ENCODE measurements at regions not wholly inside any gene's neighbourhood (a gene's known extent, or its start where the extent isn't known, plus 50 kb on each side); places are given as distances from the start of the nearest gene placed in this dataset.

- 63 to 74% (median 70%) methylated on average over 4 of the region's 4 CpGs for WGBS, 4 donors
- Histone ChIP-seq H3K4me1 (no peaks in the 10 kb centered on the region), H3K36me3 (no peaks in the 10 kb centered on the region), H3K27ac (no peak overlapping the region), H3K27me3 (no peaks in the 10 kb centered on the region), H3K4me3 (no peak overlapping the region), H3K9me3 (no peaks in the 10 kb centered on the region)
- DNase-seq (no peak), ATAC-seq (no peak)
- TF ChIP-seq CTCF (IDR thresholded peaks at IDR 0.05): no peak
- no peak for TF ChIP-seq POLR2A (IDR thresholded peaks at IDR 0.05)
- intact Hi-C loops (cut with DNase I): no loop called here
Measured at GRCh38 chr7:48992816-48993215, 68.5 kb downstream of the CDC14C start.

GRCh38 chr7:49001610-49002033 is 77.3 kb downstream of the CDC14C start:
- TF ChIP-seq CTCF (IDR thresholded peaks at IDR 0.05): peak; percentile 32 to 62 (median 46)
- TF ChIP-seq POLR2A (IDR thresholded peaks at IDR 0.05): no peak
- no peak overlapping the region for H3K4me3 ChIP-seq
- intact Hi-C loops (cut with DNase I): loop anchor here in 2 of 10 donors (5.0 to 10.0 kb wide), 3 partner anchors 791 to 853 kb away; no protein-coding TSS in a partner anchor
- H3K4me1 ChIP-seq: no peaks in the 10 kb centered on the region
- 0 to 5% (median 2%) methylated on average over 1 of the region's 1 CpG for WGBS, 4 donors
- H3K27me3 ChIP-seq: no peaks in the 10 kb centered on the region
- H3K36me3 ChIP-seq: no peaks in the 10 kb centered on the region
- H3K9me3 ChIP-seq: peaks cover 0 to 16% (median 0%) of the 10 kb centered on the region in 12 donors
- peak; percentile 32 to 77 (median 68) for ATAC-seq
- H3K27ac ChIP-seq: no peak overlapping the region
- peak in 3 of 5 donors; percentile 9 to 20 (median 18) for DNase-seq

GRCh38 chr7:49010717-49011116 is 86.4 kb downstream of the CDC14C start:
- Histone ChIP-seq H3K4me1 (no peaks in the 10 kb centered on the region), H3K27me3 (no peaks in the 10 kb centered on the region), H3K27ac (no peak overlapping the region), H3K4me3 (no peak overlapping the region), H3K36me3 (no peaks in the 10 kb centered on the region), H3K9me3 (peaks cover 0 to 10% (median 0%) of the 10 kb centered on the region in 12 donors)
- no peak for ATAC-seq
- intact Hi-C loops (cut with DNase I): no loop called here
- TF ChIP-seq CTCF (IDR thresholded peaks at IDR 0.05) (no peak), POLR2A (IDR thresholded peaks at IDR 0.05) (no peak)
- 49 to 56% (median 52%) methylated on average over 2 of the region's 2 CpGs for WGBS, 4 donors
- DNase-seq: no peak

GRCh38 chr7:49014870-49015269 is 90.5 kb downstream of the CDC14C start:
- DNase-seq: no peak
- ATAC-seq: no peak
- Histone ChIP-seq H3K27me3 (no peaks in the 10 kb centered on the region), H3K36me3 (no peaks in the 10 kb centered on the region), H3K27ac (no peak overlapping the region), H3K9me3 (peaks cover 0 to 12% (median 0%) of the 10 kb centered on the region in 12 donors), H3K4me3 (no peak overlapping the region), H3K4me1 (no peaks in the 10 kb centered on the region)
- no peak for TF ChIP-seq POLR2A (IDR thresholded peaks at IDR 0.05)
- no peak for TF ChIP-seq CTCF (IDR thresholded peaks at IDR 0.05)
- intact Hi-C loops (cut with DNase I): no loop called here
- 79 to 83% (median 82%) methylated on average over 4 of the region's 4 CpGs for WGBS, 4 donors

Measured in heart left ventricle (tissue), 16 donors.